NCI-H2196 treated with DMSO at 0.1 percent for 48 hours (cell line): ENCODE measurements at regions not wholly inside any gene's neighbourhood (a gene's known extent, or its start where the extent isn't known, plus 50 kb on each side); places are given as distances from the start of the nearest gene placed in this dataset.

Experiments used
- DNase-seq: peaks from one replicate; lab custom pipeline; 2025; ENCODE audit not compliant: unreplicated experiment; lab: John Stamatoyannopoulos, UW

- no peak for DNase-seq
Observed at GRCh38 chr7:106486331-106486730, 174.6 kb downstream of the CCDC71L start.

- no peak for DNase-seq
Observed at GRCh38 chr7:106485919-106486318, 175.0 kb downstream of the CCDC71L start.

- DNase-seq: no peak
Observed at GRCh38 chr7:106485031-106485551, 175.9 kb downstream of the CCDC71L start.

GRCh38 chr7:106484562-106484961, 176.4 kb downstream of the CCDC71L start:
- no peak for DNase-seq

GRCh38 chr7:106482091-106482490, 178.9 kb downstream of the CCDC71L start:
- DNase-seq: no peak

- DNase-seq: no peak
Observed at GRCh38 chr7:106480616-106481031, 180.3 kb downstream of the CCDC71L start.

GRCh38 chr7:106480161-106480579, 180.8 kb downstream of the CCDC71L start:
- no peak for DNase-seq

- DNase-seq: no peak
Observed at GRCh38 chr7:106476751-106477150, 184.2 kb downstream of the CCDC71L start.

GRCh38 chr7:106472741-106473140, 188.0 kb upstream of the NAMPT start:
- no peak for DNase-seq

- DNase-seq: no peak
Observed at GRCh38 chr7:106471686-106472440, 187.1 kb upstream of the NAMPT start.

- DNase-seq: no peak
Observed at GRCh38 chr7:106471021-106471420, 186.2 kb upstream of the NAMPT start.

- no peak for DNase-seq
Observed at GRCh38 chr7:106466867-106467266, 182.1 kb upstream of the NAMPT start.

- no peak for DNase-seq
Observed at GRCh38 chr7:106465704-106466468, 181.1 kb upstream of the NAMPT start.

GRCh38 chr7:106464651-106465050, 179.9 kb upstream of the NAMPT start:
- DNase-seq: no peak

GRCh38 chr7:106463851-106464611, 179.2 kb upstream of the NAMPT start:
- no peak for DNase-seq

GRCh38 chr7:106462914-106463482, 178.2 kb upstream of the NAMPT start:
- no peak for DNase-seq

GRCh38 chr7:106462365-106462859, 177.6 kb upstream of the NAMPT start:
- DNase-seq: no peak

- DNase-seq: no peak
Observed at GRCh38 chr7:106460792-106461254, 176.0 kb upstream of the NAMPT start.

- DNase-seq: no peak
Observed at GRCh38 chr7:106459397-106460072, 174.8 kb upstream of the NAMPT start.

- no peak for DNase-seq
Observed at GRCh38 chr7:106457678-106458077, 172.9 kb upstream of the NAMPT start.
